ENCODE measurements at regions not wholly inside any gene's neighbourhood (a gene's known extent, or its start where the extent isn't known, plus 50 kb on each side); places are given as distances from the start of the nearest gene placed in this dataset.

DNA sequence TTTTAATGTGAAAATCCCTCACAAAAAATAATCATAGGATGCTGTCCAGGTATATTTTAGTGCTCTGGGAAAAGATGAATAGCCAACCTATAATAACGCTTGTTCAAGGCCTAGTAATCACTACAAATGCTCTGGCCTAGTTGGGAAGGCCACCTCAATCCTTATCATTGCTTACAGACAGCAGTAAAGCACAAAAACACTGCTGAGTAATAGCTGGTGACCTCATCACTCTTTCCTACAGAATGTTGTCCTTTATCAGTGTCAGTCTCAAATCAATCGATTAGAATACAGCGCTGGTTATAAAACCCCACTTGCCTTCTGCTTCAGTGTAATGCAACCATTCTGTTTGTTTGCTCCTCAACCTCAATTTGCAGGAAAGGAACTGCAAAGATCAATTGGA is 72.6 kb upstream of the STEAP1 start:
- no peak for DNase-seq (ENCODE audit: low read depth)

DNA sequence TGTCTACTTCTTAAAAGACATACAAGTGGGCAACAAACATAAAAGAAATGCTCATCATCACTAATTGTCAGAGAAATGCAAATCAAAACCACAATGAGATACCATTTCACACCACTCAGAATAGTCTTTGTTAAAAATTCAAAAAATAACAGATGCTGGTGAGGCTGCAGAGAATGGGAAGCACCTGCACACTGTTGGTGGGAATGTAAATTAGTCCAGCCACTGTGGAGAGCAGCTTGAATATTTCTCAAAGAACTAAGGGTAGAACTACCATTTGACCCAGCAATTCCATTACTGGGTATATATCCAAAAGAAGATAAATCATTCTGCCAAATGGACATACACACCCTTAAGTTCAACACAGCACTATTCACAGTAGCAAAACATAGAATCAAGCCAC is 61.8 kb upstream of the STEAP1 start:
- no peak for DNase-seq (ENCODE audit: low read depth)

DNA sequence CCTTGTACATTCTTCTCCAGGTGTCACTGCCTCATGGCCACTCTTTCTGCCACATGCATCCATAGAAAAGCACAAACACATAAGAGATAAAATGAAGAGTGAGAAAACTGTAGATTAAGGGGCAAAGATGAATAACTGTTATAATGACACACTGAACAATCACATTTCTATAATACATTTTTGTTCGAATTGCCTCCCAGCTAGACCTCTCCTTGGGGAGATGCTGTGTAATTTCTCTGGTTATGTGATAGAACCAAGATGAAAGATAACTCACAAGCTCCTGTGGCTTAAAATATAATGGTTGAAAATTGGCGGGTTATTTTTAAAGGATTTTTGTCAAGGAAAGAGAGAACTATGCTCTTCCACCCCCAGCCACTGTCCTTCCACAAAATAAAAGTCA is 60.2 kb upstream of the STEAP1 start:
- DNase-seq (ENCODE audit: low read depth) = no peak

Data from amniotic epithelial cell (primary cell).